Activated CD8-positive, alpha-beta memory T cell treated with anti-CD3 and anti-CD28 coated beads, Interleukin-2, amount 50 U/mL, for 24 hours (primary cell): ENCODE measurements at regions not wholly inside any gene's neighbourhood (a gene's known extent, or its start where the extent isn't known, plus 50 kb on each side); places are given as distances from the start of the nearest gene placed in this dataset.
"Not testable (repeated sequence)": the region's sequence is repeated elsewhere in the genome, so short reads cannot be mapped to it uniquely, and the experiment has no call there.

ENCODE experiments used
- DNase-seq: peaks from one replicate; pipeline ENCODE4 v3.0.0-alpha.2; 2020; ENCODE audit errors: extremely low read depth

- DNase-seq: no peak
These were observed 127.5 kb upstream of the KITLG start for GRCh38 chr12:88707800-88708199.

GRCh38 chr12:88706286-88706685 is 126.0 kb upstream of the KITLG start:
- no peak for DNase-seq

GRCh38 chr12:88703790-88704189 is 123.5 kb upstream of the KITLG start:
- DNase-seq: no peak

GRCh38 chr12:88698471-88698870 is 118.2 kb upstream of the KITLG start:
- no peak for DNase-seq

GRCh38 chr12:88693837-88694445 is 113.7 kb upstream of the KITLG start:
- no peak for DNase-seq

GRCh38 chr12:88691811-88692210 is 111.5 kb upstream of the KITLG start:
- DNase-seq: no peak

- no peak for DNase-seq
These were observed 104.3 kb upstream of the KITLG start for GRCh38 chr12:88684610-88685009.

GRCh38 chr12:88684170-88684569 is 103.9 kb upstream of the KITLG start:
- DNase-seq: no peak

GRCh38 chr12:88683628-88684027 is 103.4 kb upstream of the KITLG start:
- DNase-seq: no peak

- no peak for DNase-seq
These were observed 101.0 kb upstream of the KITLG start for GRCh38 chr12:88681271-88681670.

GRCh38 chr12:88677464-88677863 is 97.2 kb upstream of the KITLG start:
- DNase-seq: no peak

GRCh38 chr12:88667615-88668014 is 87.3 kb upstream of the KITLG start:
- not testable (repeated sequence) for DNase-seq

GRCh38 chr12:88665071-88665470 is 84.8 kb upstream of the KITLG start:
- DNase-seq: no peak

- no peak for DNase-seq
These were observed 82.7 kb upstream of the KITLG start for GRCh38 chr12:88662961-88663360.

- no peak for DNase-seq
These were observed 81.8 kb upstream of the KITLG start for GRCh38 chr12:88662093-88662492.

- DNase-seq: no peak
These were observed 77.7 kb upstream of the KITLG start for GRCh38 chr12:88658009-88658408.

GRCh38 chr12:88650715-88651114 is 70.4 kb upstream of the KITLG start:
- no peak for DNase-seq

- no peak for DNase-seq
These were observed 68.4 kb upstream of the KITLG start for GRCh38 chr12:88648625-88649024.

- no peak for DNase-seq
These were observed 66.6 kb upstream of the KITLG start for GRCh38 chr12:88646824-88647223.

- DNase-seq: no peak
These were observed 65.5 kb upstream of the KITLG start for GRCh38 chr12:88645816-88646215.

- DNase-seq: no peak
These were observed 64.9 kb upstream of the KITLG start for GRCh38 chr12:88644946-88645702.

- DNase-seq: no peak
These were observed 63.4 kb upstream of the KITLG start for GRCh38 chr12:88643685-88644084.

GRCh38 chr12:88642675-88643431 is 62.6 kb upstream of the KITLG start:
- DNase-seq: no peak
